ENCODE measurements at regions not wholly inside any gene's neighbourhood (a gene's known extent, or its start where the extent isn't known, plus 50 kb on each side); places are given as distances from the start of the nearest gene placed in this dataset.

GRCh38 chr18:55093295-55093694, 134.0 kb upstream of the CCDC68 start (continued):
- TF ChIP-seq, protein P1, sequence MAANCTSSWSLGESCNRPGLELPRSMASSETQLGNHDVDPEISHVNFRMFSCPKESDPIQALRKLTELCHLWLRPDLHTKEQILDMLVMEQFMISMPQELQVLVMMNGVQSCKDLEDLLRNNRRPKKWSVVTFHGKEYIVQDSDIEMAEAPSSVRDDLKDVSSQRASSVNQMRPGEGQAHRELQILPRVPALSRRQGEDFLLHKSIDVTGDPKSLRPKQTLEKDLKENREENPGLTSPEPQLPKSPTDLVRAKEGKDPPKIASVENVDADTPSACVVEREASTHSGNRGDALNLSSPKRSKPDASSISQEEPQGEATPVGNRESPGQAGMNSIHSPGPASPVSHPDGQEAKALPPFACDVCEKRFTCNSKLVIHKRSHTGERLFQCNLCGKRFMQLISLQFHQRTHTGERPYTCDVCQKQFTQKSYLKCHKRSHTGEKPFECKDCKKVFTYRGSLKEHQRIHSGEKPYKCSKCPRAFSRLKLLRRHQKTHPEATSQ (tag by site-specific recombination; IDR thresholded peaks at IDR 0.05), result no peak

GRCh38 chr18:55092166-55092565, 132.9 kb upstream of the CCDC68 start:
- CTCF ChIA-PET, result no interaction called here
- Histone ChIP-seq H3K9me3 (ENCODE audit: control insufficient read depth, insufficient read depth, low read depth, low read length) (no peaks in the 10 kb centered on the region), H3K27ac (ENCODE audit: extremely low read depth, low read depth, low read length) (no peak overlapping the region), H3K4me1 (ENCODE audit: control insufficient read depth, insufficient read depth, low read length) (peaks cover 47% of the 10 kb centered on the region), H3K36me3 (ENCODE audit: control insufficient read depth in 2 of 2, insufficient read depth in 1 of 2, low read length in 2 of 2) (no peaks in the 10 kb centered on the region), H3K4me3 (ENCODE audit: low read depth, low read length) (no peak overlapping the region)
- POLR2A ChIA-PET, result no interaction called here
- TF ChIP-seq, protein P2, sequence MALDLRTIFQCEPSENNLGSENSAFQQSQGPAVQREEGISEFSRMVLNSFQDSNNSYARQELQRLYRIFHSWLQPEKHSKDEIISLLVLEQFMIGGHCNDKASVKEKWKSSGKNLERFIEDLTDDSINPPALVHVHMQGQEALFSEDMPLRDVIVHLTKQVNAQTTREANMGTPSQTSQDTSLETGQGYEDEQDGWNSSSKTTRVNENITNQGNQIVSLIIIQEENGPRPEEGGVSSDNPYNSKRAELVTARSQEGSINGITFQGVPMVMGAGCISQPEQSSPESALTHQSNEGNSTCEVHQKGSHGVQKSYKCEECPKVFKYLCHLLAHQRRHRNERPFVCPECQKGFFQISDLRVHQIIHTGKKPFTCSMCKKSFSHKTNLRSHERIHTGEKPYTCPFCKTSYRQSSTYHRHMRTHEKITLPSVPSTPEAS (tag by site-specific recombination; IDR thresholded peaks at IDR 0.05), result peak; percentile 66
- TF ChIP-seq ZNF169 (tag by site-specific recombination; IDR thresholded peaks at IDR 0.05) (no peak), EGR2 (tag by site-specific recombination; IDR thresholded peaks at IDR 0.05; ENCODE audit: low read depth) (peak; percentile 41; the same call in 1 of the 2 replicates), ZNF621 (tag by site-specific recombination; IDR thresholded peaks at IDR 0.05) (no peak), ZNF274 (IDR thresholded peaks at IDR 0.05; ENCODE audit: low read length) (no peak), ZNF274 (tag by site-specific recombination; IDR thresholded peaks at IDR 0.05; ENCODE audit: borderline replicate concordance) (no peak), ZFHX2 (tag by site-specific recombination; conservative IDR thresholded peaks at IDR 0.05) (peak; percentile 53)
- TF ChIP-seq, protein P3, sequence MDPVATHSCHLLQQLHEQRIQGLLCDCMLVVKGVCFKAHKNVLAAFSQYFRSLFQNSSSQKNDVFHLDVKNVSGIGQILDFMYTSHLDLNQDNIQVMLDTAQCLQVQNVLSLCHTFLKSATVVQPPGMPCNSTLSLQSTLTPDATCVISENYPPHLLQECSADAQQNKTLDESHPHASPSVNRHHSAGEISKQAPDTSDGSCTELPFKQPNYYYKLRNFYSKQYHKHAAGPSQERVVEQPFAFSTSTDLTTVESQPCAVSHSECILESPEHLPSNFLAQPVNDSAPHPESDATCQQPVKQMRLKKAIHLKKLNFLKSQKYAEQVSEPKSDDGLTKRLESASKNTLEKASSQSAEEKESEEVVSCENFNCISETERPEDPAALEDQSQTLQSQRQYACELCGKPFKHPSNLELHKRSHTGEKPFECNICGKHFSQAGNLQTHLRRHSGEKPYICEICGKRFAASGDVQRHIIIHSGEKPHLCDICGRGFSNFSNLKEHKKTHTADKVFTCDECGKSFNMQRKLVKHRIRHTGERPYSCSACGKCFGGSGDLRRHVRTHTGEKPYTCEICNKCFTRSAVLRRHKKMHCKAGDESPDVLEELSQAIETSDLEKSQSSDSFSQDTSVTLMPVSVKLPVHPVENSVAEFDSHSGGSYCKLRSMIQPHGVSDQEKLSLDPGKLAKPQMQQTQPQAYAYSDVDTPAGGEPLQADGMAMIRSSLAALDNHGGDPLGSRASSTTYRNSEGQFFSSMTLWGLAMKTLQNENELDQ (tag by site-specific recombination; IDR thresholded peaks at IDR 0.05; ENCODE audit: low read depth), result no peak
- TF ChIP-seq, protein P4, sequence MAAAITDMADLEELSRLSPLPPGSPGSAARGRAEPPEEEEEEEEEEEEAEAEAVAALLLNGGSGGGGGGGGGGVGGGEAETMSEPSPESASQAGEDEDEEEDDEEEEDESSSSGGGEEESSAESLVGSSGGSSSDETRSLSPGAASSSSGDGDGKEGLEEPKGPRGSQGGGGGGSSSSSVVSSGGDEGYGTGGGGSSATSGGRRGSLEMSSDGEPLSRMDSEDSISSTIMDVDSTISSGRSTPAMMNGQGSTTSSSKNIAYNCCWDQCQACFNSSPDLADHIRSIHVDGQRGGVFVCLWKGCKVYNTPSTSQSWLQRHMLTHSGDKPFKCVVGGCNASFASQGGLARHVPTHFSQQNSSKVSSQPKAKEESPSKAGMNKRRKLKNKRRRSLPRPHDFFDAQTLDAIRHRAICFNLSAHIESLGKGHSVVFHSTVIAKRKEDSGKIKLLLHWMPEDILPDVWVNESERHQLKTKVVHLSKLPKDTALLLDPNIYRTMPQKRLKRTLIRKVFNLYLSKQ (tag by site-specific recombination; IDR thresholded peaks at IDR 0.05; ENCODE audit: borderline replicate concordance), result no peak
- TF ChIP-seq, protein P5, sequence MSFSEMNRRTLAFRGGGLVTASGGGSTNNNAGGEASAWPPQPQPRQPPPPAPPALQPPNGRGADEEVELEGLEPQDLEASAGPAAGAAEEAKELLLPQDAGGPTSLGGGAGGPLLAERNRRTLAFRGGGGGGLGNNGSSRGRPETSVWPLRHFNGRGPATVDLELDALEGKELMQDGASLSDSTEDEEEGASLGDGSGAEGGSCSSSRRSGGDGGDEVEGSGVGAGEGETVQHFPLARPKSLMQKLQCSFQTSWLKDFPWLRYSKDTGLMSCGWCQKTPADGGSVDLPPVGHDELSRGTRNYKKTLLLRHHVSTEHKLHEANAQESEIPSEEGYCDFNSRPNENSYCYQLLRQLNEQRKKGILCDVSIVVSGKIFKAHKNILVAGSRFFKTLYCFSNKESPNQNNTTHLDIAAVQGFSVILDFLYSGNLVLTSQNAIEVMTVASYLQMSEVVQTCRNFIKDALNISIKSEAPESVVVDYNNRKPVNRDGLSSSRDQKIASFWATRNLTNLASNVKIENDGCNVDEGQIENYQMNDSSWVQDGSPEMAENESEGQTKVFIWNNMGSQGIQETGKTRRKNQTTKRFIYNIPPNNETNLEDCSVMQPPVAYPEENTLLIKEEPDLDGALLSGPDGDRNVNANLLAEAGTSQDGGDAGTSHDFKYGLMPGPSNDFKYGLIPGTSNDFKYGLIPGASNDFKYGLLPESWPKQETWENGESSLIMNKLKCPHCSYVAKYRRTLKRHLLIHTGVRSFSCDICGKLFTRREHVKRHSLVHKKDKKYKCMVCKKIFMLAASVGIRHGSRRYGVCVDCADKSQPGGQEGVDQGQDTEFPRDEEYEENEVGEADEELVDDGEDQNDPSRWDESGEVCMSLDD (tag by site-specific recombination; IDR thresholded peaks at IDR 0.05), result no peak

DNA sequence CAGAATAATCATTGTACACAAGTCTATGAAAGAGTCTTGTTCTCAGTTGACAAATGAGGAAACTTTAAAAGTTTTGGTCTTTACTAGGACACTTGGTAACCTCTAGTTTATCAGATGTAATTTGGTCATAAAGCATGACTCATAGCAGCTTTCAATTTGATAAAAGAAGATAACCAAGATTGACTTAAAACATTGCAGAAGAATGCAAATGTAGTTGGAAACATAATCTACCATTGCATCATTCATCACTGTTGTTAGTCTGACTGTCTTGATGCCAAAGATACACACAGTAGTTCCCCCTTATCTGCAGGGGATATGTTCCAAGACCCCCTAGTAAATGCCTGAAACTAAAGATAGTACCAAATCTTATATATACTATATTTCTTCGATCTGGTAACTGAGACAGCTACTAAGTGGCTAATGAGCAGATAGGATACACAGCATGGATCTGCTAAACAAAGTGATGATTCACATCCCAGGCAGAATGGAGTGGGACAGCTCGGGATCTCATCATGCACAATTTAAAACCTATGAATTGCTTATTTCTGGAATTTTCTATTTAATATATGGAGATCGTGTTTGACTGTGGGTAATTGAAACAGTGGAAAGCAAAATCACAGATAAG, 131.4 kb upstream of the CCDC68 start:
- Histone ChIP-seq H3K4me1 (ENCODE audit: control insufficient read depth, insufficient read depth, low read length) (peaks cover 33% of the 10 kb centered on the region), H3K27ac (ENCODE audit: extremely low read depth, low read depth, low read length) (no peak overlapping the region)
- CTCF ChIA-PET, result interaction anchor here (0.5 kb wide), 1 partner anchor 289 kb away, joined by 5 read pairs; no protein-coding TSS in a partner anchor
- TF ChIP-seq ATF2 (tag by site-specific recombination; IDR thresholded peaks at IDR 0.05; ENCODE audit: low read depth), result 0 out of 2 replicates have a peak, but pooled peaks have one; percentile 7
- TF ChIP-seq ZIC2 (tag by site-specific recombination; IDR thresholded peaks at IDR 0.05), result no peak
- peak; percentile 36; the same call in 1 of the 2 replicates for TF ChIP-seq ZNF335 (tag by site-specific recombination; conservative IDR thresholded peaks at IDR 0.05)
- peak; percentile 30; the same call in 1 of the 2 replicates for TF ChIP-seq KLF8 (tag by site-specific recombination; IDR thresholded peaks at IDR 0.05)
- TF ChIP-seq SCRT1 (tag by site-specific recombination; IDR thresholded peaks at IDR 0.05; ENCODE audit: borderline replicate concordance), result no peak
- TF ChIP-seq, protein P6, sequence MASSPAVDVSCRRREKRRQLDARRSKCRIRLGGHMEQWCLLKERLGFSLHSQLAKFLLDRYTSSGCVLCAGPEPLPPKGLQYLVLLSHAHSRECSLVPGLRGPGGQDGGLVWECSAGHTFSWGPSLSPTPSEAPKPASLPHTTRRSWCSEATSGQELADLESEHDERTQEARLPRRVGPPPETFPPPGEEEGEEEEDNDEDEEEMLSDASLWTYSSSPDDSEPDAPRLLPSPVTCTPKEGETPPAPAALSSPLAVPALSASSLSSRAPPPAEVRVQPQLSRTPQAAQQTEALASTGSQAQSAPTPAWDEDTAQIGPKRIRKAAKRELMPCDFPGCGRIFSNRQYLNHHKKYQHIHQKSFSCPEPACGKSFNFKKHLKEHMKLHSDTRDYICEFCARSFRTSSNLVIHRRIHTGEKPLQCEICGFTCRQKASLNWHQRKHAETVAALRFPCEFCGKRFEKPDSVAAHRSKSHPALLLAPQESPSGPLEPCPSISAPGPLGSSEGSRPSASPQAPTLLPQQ (tag by site-specific recombination; IDR thresholded peaks at IDR 0.05), result 0 out of 2 replicates have a peak, but pooled peaks have one; percentile 18
- TF ChIP-seq ZNF146 (tag by site-specific recombination; IDR thresholded peaks at IDR 0.05), result no peak

More for the DNA sequence above, 131.4 kb upstream of the CCDC68 start:
- no peak overlapping the region for H3K4me3 ChIP-seq (ENCODE audit: low read depth, low read length)
- H3K9me3 ChIP-seq (ENCODE audit: control insufficient read depth, insufficient read depth, low read depth, low read length), result no peaks in the 10 kb centered on the region
- no peaks in the 10 kb centered on the region for H3K36me3 ChIP-seq (ENCODE audit: control insufficient read depth in 2 of 2, insufficient read depth in 1 of 2, low read length in 2 of 2)
- POLR2A ChIA-PET, result interaction anchor here (0.7 kb wide), 1 partner anchor 14 kb away, joined by 7 read pairs; no protein-coding TSS in a partner anchor

All from HEK293 (cell line).